ES-I3 (cell line): ENCODE measurements at regions not wholly inside any gene's neighbourhood (a gene's known extent, or its start where the extent isn't known, plus 50 kb on each side); places are given as distances from the start of the nearest gene placed in this dataset.

Source experiments
- H3K36me3 ChIP-seq: 2 replicates; pipeline ENCODE4 v1.6.1; 2013; ENCODE audit warnings: mild to moderate bottlenecking, low read length, control low read depth, moderate library complexity; ENCODE audit not compliant: insufficient read depth
- H3K4me1 ChIP-seq: 2 replicates; pipeline ENCODE4 v1.6.1; 2013; ENCODE audit warnings: mild to moderate bottlenecking, control low read depth, low read length; ENCODE audit not compliant: insufficient read depth
- H3K9ac ChIP-seq: 2 replicates; pipeline ENCODE4 v1.6.1; 2013; ENCODE audit warnings: low read depth, mild to moderate bottlenecking, low read length, moderate library complexity
- H3K9me3 ChIP-seq: 2 replicates; pipeline ENCODE4 v1.6.1; 2013; ENCODE audit warnings: mild to moderate bottlenecking, low read length, moderate library complexity; ENCODE audit not compliant: control insufficient read depth, insufficient read depth

DNA sequence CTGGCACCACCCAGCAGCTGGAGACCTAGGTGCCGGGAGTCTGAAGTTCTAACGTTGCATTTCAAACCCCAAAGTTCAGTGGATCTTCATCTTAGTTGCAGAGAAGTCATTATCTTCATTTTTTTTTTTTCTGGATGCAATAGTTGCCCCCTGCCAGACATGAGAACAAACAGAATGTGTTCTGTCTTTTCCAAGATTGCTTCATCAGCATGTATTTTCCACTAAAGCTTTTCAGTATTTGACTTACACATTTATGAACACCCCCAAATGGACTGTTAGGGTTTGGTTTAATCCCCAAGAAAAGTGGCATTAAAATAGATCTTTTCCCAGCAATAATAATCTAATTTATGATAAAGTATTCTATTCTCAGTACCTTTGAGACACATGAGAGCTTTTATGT is 135.2 kb upstream of the OSMR start:
- Histone ChIP-seq H3K9me3 (no peaks in the 10 kb centered on the region), H3K36me3 (no peaks in the 10 kb centered on the region), H3K4me1 (no peaks in the 10 kb centered on the region; the same call in 1 of the 2 replicates), H3K9ac (no peak overlapping the region)

GRCh38 chr5:38712391-38712790 is 133.4 kb upstream of the OSMR start:
- no peaks in the 10 kb centered on the region for H3K36me3 ChIP-seq
- no peaks in the 10 kb centered on the region for H3K9me3 ChIP-seq
- no peaks in the 10 kb centered on the region; the same call in 1 of the 2 replicates for H3K4me1 ChIP-seq
- no peak overlapping the region for H3K9ac ChIP-seq

DNA sequence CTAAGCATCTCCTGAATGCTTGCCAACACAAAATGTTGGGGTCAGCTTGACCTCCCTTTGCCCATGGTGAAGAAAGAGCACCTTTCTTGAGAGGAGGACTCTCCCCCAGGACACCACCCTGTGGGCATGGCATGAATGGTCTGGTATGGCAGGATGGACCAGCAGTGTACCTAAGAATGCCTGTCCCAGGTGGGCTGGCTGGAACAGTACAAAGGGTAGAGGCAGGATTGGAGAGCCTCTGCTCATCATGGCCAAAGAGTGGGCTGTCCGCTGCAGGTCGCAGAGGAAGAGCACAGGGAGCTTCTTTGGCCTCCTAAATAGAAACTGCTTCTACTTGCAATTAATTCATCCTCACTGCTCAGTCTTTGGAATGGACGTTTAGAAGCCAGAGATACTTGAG is 131.6 kb upstream of the OSMR start:
- H3K9me3 ChIP-seq = no peaks in the 10 kb centered on the region
- no peak overlapping the region for H3K9ac ChIP-seq
- no peaks in the 10 kb centered on the region for H3K4me1 ChIP-seq
- H3K36me3 ChIP-seq = no peaks in the 10 kb centered on the region

DNA sequence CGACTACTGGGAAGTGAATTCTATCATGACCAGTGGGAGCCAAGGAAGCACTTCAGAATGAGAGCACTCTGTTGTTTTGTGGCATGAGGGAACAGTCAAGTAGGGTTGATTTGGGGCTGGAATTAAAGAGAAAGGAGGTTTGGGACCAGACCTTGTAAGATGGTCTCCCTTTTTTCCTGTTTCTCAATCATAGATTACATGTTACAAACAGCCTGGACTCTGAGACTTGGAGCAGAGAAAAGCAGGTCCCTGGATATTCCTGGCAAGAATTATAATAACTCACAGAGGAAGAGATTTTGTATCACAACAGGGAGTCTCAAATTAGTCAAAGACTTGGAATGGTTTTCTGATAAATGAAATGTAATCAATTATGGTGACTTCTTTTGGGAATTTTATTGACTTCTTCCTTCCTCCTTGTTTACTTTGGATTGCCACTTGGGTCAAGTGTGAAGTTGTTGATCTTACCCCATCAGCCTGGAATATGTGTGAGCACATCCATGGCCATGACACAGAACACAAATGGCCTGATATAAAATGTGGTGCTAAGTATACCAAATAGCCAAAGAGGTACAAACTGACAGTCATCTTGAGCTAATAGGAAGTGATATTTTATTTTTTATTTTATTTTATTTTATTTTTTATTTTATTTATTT is 131.0 kb upstream of the OSMR start:
- Histone ChIP-seq H3K9ac (no peak overlapping the region), H3K4me1 (peaks cover 5% of the 10 kb centered on the region), H3K36me3 (no peaks in the 10 kb centered on the region), H3K9me3 (no peaks in the 10 kb centered on the region)

GRCh38 chr5:38715696-38716095 is 130.1 kb upstream of the OSMR start:
- Histone ChIP-seq H3K9me3 (no peaks in the 10 kb centered on the region), H3K9ac (no peak overlapping the region), H3K4me1 (peaks cover 7% of the 10 kb centered on the region), H3K36me3 (no peaks in the 10 kb centered on the region)

GRCh38 chr5:38716516-38716915 is 129.3 kb upstream of the OSMR start:
- Histone ChIP-seq H3K4me1 (peaks cover 7% of the 10 kb centered on the region), H3K36me3 (no peaks in the 10 kb centered on the region), H3K9ac (no peak overlapping the region), H3K9me3 (no peaks in the 10 kb centered on the region)

DNA sequence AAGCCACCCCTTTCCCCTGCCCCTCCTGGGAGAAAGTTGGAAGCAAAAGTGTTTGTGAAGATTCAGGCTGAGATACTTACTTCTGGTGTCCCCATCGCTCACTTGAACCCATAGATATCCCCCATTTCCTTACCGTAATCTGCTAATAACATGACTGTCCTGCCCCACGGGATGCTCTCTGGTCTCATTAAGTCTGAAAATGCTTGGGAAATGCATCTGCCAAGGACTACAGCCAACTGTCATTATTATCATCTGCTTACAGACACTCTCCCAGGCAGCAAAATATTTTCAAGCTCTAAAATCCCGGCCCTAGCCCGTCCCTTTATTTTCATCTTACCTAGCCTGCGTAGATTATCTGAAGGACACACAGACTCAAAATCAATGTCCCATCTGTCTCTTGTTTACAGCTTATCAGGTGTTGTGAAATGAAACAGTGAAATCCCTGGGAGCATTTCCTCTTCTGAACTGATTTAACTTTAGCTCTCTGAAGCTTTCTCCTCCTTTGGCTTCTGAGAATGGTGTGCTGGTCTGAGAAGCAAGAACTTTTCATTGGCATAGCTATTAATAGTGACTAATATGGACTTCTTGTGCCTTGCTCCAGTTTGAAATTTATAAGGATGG is 126.9 kb upstream of the OSMR start:
- peaks cover 10% of the 10 kb centered on the region for H3K4me1 ChIP-seq
- no peak overlapping the region for H3K9ac ChIP-seq
- no peaks in the 10 kb centered on the region for H3K9me3 ChIP-seq
- no peaks in the 10 kb centered on the region for H3K36me3 ChIP-seq

DNA sequence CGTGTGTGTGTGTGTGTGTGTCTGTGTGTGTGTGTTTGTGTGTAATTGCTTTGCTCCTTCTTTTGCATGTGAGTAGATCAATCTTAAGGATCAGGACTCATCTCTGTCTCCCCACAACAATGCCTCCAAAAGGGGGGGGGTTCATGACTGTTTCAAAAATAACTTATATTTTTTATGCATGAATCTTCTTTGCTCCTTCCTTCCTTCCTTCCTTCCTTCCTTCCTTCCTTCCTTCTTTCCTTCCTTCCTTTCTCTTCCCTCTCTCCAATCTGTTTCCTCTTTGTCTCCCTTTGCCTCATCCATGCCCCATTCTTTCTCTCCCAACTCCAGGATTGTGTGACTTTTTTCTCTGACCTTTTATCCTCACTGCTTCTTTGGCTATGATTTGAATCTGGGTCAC is 126.4 kb upstream of the OSMR start:
- H3K9ac ChIP-seq = no peak overlapping the region
- peaks cover 14% of the 10 kb centered on the region for H3K4me1 ChIP-seq
- H3K9me3 ChIP-seq = no peaks in the 10 kb centered on the region
- H3K36me3 ChIP-seq = no peaks in the 10 kb centered on the region

DNA sequence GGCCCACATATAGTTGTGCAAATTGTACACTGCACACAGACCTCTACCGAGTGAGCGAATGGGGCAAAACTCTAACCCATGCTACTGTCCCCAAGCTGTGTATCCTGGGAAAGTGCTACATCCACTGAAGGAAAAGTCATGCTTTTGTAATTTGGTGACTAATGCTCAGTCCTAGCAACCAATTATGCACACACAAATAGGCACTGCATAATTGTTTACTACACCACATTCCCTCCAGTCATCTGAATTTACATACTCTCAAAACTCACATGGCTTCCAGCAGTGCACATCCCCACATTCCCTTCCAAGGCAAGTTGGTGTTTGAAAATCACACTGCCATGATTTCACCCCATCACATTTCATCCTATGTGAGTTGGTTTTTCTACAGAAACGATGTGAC is 125.9 kb upstream of the OSMR start:
- H3K9me3 ChIP-seq = no peaks in the 10 kb centered on the region

GRCh38 chr5:38720554-38721361 is 125.1 kb upstream of the OSMR start:
- Histone ChIP-seq H3K9ac (no peak overlapping the region), H3K9me3 (no peaks in the 10 kb centered on the region), H3K36me3 (no peaks in the 10 kb centered on the region), H3K4me1 (peaks cover 27% of the 10 kb centered on the region)

More for the DNA sequence above, 125.9 kb upstream of the OSMR start:
- no peaks in the 10 kb centered on the region for H3K36me3 ChIP-seq
- peaks cover 19% of the 10 kb centered on the region for H3K4me1 ChIP-seq
- no peak overlapping the region for H3K9ac ChIP-seq

GRCh38 chr5:38722918-38723317 is 122.9 kb upstream of the OSMR start:
- Histone ChIP-seq H3K36me3 (no peaks in the 10 kb centered on the region), H3K9me3 (no peaks in the 10 kb centered on the region), H3K4me1 (peaks cover 30% of the 10 kb centered on the region), H3K9ac (no peak overlapping the region)

DNA sequence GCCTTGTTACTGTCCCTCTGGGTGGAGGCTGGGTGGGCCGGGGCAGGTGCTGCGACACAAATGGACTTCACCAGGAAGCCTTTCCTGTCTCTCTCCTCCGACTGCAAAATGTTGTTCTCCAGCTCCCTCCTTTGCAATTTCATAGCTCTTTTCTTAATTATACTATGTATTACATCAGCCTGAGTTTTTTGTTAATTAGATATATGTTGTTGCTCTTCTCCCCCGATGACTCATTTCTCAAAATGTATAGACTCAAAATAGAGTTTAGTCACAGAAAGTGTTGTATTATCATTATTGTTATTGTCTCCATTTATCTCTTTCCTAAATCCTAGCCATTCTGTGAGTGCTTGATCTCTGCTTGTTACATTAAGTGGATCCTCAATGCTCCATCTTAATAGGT is 122.4 kb upstream of the OSMR start:
- no peak overlapping the region for H3K9ac ChIP-seq
- no peaks in the 10 kb centered on the region for H3K36me3 ChIP-seq
- peaks cover 30% of the 10 kb centered on the region for H3K4me1 ChIP-seq
- no peaks in the 10 kb centered on the region for H3K9me3 ChIP-seq

- Histone ChIP-seq H3K9ac (no peak overlapping the region), H3K36me3 (no peaks in the 10 kb centered on the region), H3K4me1 (peaks cover 28% of the 10 kb centered on the region), H3K9me3 (no peaks in the 10 kb centered on the region)
These were observed 121.3 kb upstream of the OSMR start for GRCh38 chr5:38724301-38725030.

GRCh38 chr5:38725371-38725865 is 120.4 kb upstream of the OSMR start:
- H3K4me1 ChIP-seq = peaks cover 22% of the 10 kb centered on the region
- no peaks in the 10 kb centered on the region for H3K36me3 ChIP-seq
- H3K9ac ChIP-seq = no peak overlapping the region
- H3K9me3 ChIP-seq = no peaks in the 10 kb centered on the region
